Left renal pelvis (tissue), 4 donors: ENCODE measurements at regions not wholly inside any gene's neighbourhood (a gene's known extent, or its start where the extent isn't known, plus 50 kb on each side); places are given as distances from the start of the nearest gene placed in this dataset.

Source experiments
- DNase-seq, 4 donors: peaks; one replicate each; pipeline ENCODE4 v3.0.0-alpha.2; 2013; ENCODE audit warnings: low read depth in 4 of 4, low spot score in 3 of 4

GRCh38 chr20:47872341-47872740 lies 87.1 kb upstream of the SULF2 start:
- DNase-seq, result no peak

- no peak for DNase-seq
These were observed 85.2 kb upstream of the SULF2 start for GRCh38 chr20:47870475-47870874.

- no peak for DNase-seq
These were observed 83.5 kb upstream of the SULF2 start for GRCh38 chr20:47868744-47869143.

- no peak for DNase-seq
These were observed 83.0 kb upstream of the SULF2 start for GRCh38 chr20:47868236-47868635.

GRCh38 chr20:47867831-47868230 lies 82.5 kb upstream of the SULF2 start:
- DNase-seq, result no peak

- DNase-seq, result no peak
These were observed 81.2 kb upstream of the SULF2 start for GRCh38 chr20:47866480-47866879.

GRCh38 chr20:47865912-47866311 lies 80.6 kb upstream of the SULF2 start:
- no peak for DNase-seq

- DNase-seq, result no peak
These were observed 80.2 kb upstream of the SULF2 start for GRCh38 chr20:47865451-47865850.

GRCh38 chr20:47863981-47864380 lies 78.7 kb upstream of the SULF2 start:
- DNase-seq, result no peak

- DNase-seq, result no peak
These were observed 78.2 kb upstream of the SULF2 start for GRCh38 chr20:47863315-47863965.

GRCh38 chr20:47862574-47863240 lies 77.4 kb upstream of the SULF2 start:
- no peak for DNase-seq

GRCh38 chr20:47861116-47861515 lies 75.8 kb upstream of the SULF2 start:
- DNase-seq, result no peak

GRCh38 chr20:47860049-47860830 lies 75.0 kb upstream of the SULF2 start:
- DNase-seq, result no peak

GRCh38 chr20:47859278-47859677 lies 74.0 kb upstream of the SULF2 start:
- no peak for DNase-seq

GRCh38 chr20:47857569-47858464 lies 72.5 kb upstream of the SULF2 start:
- DNase-seq, result peak in 1 of 4 donors; percentile 70

GRCh38 chr20:47857187-47857568 lies 71.9 kb upstream of the SULF2 start:
- no peak for DNase-seq

- no peak for DNase-seq
These were observed 70.5 kb upstream of the SULF2 start for GRCh38 chr20:47855799-47856198.

- DNase-seq, result no peak
These were observed 69.5 kb upstream of the SULF2 start for GRCh38 chr20:47854687-47855212.

- DNase-seq, result no peak
These were observed 66.5 kb upstream of the SULF2 start for GRCh38 chr20:47851774-47852173.

GRCh38 chr20:47850146-47850545 lies 64.9 kb upstream of the SULF2 start:
- no peak for DNase-seq

GRCh38 chr20:47849596-47849995 lies 64.3 kb upstream of the SULF2 start:
- DNase-seq, result no peak
